Mesenchymal stem cell (in vitro differentiated cells and primary cell): ENCODE measurements at regions not wholly inside any gene's neighbourhood (a gene's known extent, or its start where the extent isn't known, plus 50 kb on each side); places are given as distances from the start of the nearest gene placed in this dataset.

Experiments used
- DNase-seq: peaks from one replicate; pipeline ENCODE4 v3.0.0-alpha.2; 2013
- H2AFZ ChIP-seq: one replicate; pipeline ENCODE4 v1.6.1; 2013; ENCODE audit warnings: low read depth, mild to moderate bottlenecking, control low read depth, inconsistent platforms, low read length, moderate library complexity
- H2AK5ac ChIP-seq: 2 replicates; pipeline ENCODE4 v1.6.1; 2013; ENCODE audit warnings: low read length, moderate library complexity, mild to moderate bottlenecking, inconsistent platforms; ENCODE audit not compliant: severe bottlenecking
- H2BK120ac ChIP-seq: one replicate; pipeline ENCODE4 v1.6.1; 2013; ENCODE audit warnings: low read depth, mild to moderate bottlenecking, inconsistent platforms, low read length, moderate library complexity
- H2BK12ac ChIP-seq, 2 experiments: one replicate each; pipeline ENCODE4 v1.6.1; 2013; ENCODE audit warnings: inconsistent platforms in 2 of 2, low read length in 2 of 2, mild to moderate bottlenecking in 2 of 2, moderate library complexity in 2 of 2, control low read depth in 1 of 2
- H2BK15ac ChIP-seq: one replicate; pipeline ENCODE4 v1.6.1; 2013; ENCODE audit warnings: mild to moderate bottlenecking, low read depth, inconsistent platforms; ENCODE audit not compliant: poor library complexity, severe bottlenecking
- H2BK5ac ChIP-seq: 2 replicates; pipeline ENCODE4 v1.6.1; 2013; ENCODE audit warnings: low read depth, mild to moderate bottlenecking, low read length, control low read depth, inconsistent platforms; ENCODE audit not compliant: poor library complexity, severe bottlenecking
- H3K14ac ChIP-seq, 2 experiments: one replicate each; pipeline ENCODE4 v1.6.1; 2013; ENCODE audit warnings: inconsistent platforms in 2 of 2, low read length in 2 of 2, control low read depth in 1 of 2, mild to moderate bottlenecking in 1 of 2, moderate library complexity in 1 of 2
- H3K18ac ChIP-seq, 2 experiments: one replicate each; pipeline ENCODE4 v1.6.1; 2013; ENCODE audit warnings: inconsistent platforms in 2 of 2, low read length in 2 of 2, control low read depth in 1 of 2, low read depth in 1 of 2, mild to moderate bottlenecking in 1 of 2
- H3K23ac ChIP-seq, 2 experiments: one replicate each; pipeline ENCODE4 v1.6.1; 2013; ENCODE audit warnings: inconsistent platforms in 2 of 2, low read length in 2 of 2, mild to moderate bottlenecking in 2 of 2, moderate library complexity in 2 of 2, control low read depth in 1 of 2
- H3K27ac ChIP-seq: 2 replicates; pipeline ENCODE4 v1.5.1; 2013; ENCODE audit warnings: mild to moderate bottlenecking, moderate library complexity, low read length, control low read depth, inconsistent platforms; ENCODE audit not compliant: poor library complexity, severe bottlenecking
- H3K27me3 ChIP-seq, 2 experiments: 2 replicates each; pipeline versions ENCODE4 v1.6.1 to v1.7.0; 2013; ENCODE audit warnings: low read length in 2 of 2, mild to moderate bottlenecking in 2 of 2, moderate library complexity in 2 of 2, control low read depth in 1 of 2, inconsistent platforms in 1 of 2; ENCODE audit not compliant: control insufficient read depth in 1 of 2, insufficient read depth in 1 of 2
- H3K36me3 ChIP-seq, 2 experiments: 2 replicates each; pipeline versions ENCODE4 v1.6.1 to v1.7.0; 2013; ENCODE audit warnings: low read length in 2 of 2, control low read depth in 1 of 2, inconsistent platforms in 1 of 2, low read depth in 1 of 2, mild to moderate bottlenecking in 1 of 2; ENCODE audit not compliant: insufficient read depth in 2 of 2, control insufficient read depth in 1 of 2
- H3K4ac ChIP-seq, 2 experiments: one replicate each; pipeline ENCODE4 v1.6.1; 2013; ENCODE audit warnings: inconsistent platforms in 2 of 2, low read length in 2 of 2, mild to moderate bottlenecking in 2 of 2, moderate library complexity in 2 of 2, control low read depth in 1 of 2, low read depth in 1 of 2
- H3K4me1 ChIP-seq: 2 replicates; pipeline ENCODE4 v1.6.1; 2013; ENCODE audit warnings: low read depth, low read length, control low read depth; ENCODE audit not compliant: control insufficient read depth, insufficient read depth
- H3K4me2 ChIP-seq: 2 replicates; pipeline ENCODE4 v1.6.1; 2013; ENCODE audit warnings: low read length, mild to moderate bottlenecking, inconsistent platforms; ENCODE audit not compliant: poor library complexity, severe bottlenecking
- H3K4me3 ChIP-seq, 2 experiments: 2 replicates each; pipeline versions ENCODE4 v1.5.1 to v1.7.0; 2013; ENCODE audit warnings: low read length in 2 of 2, mild to moderate bottlenecking in 2 of 2, control low read depth in 1 of 2, low read depth in 1 of 2; ENCODE audit not compliant: insufficient read depth in 1 of 2
- H3K79me1 ChIP-seq: replicated peaks from 2 replicates; pipeline ENCODE4 v1.6.1; 2013; ENCODE audit warnings: mild to moderate bottlenecking, control low read depth, low read length, inconsistent platforms; ENCODE audit not compliant: poor library complexity, severe bottlenecking
- H3K9ac ChIP-seq: 2 replicates; pipeline ENCODE4 v1.7.0; 2013; ENCODE audit warnings: mild to moderate bottlenecking, low read length, moderate library complexity
- H3K9me3 ChIP-seq: 2 replicates; pipeline ENCODE4 v1.7.0; 2013; ENCODE audit warnings: mild to moderate bottlenecking, low read length; ENCODE audit not compliant: control insufficient read depth
- H4K8ac ChIP-seq: one replicate; pipeline ENCODE4 v1.6.1; 2013; ENCODE audit warnings: inconsistent platforms, mild to moderate bottlenecking, low read length, moderate library complexity
- H4K91ac ChIP-seq: one replicate; pipeline ENCODE4 v1.6.1; 2013; ENCODE audit warnings: mild to moderate bottlenecking, low read length, inconsistent platforms
- WGBS: methylation state at CpG from one replicate; pipeline ENCODE4 v1.1.7; 2013; ENCODE audit warnings: mixed read lengths; 5-methylcytosine and 5-hydroxymethylcytosine counted together

DNA sequence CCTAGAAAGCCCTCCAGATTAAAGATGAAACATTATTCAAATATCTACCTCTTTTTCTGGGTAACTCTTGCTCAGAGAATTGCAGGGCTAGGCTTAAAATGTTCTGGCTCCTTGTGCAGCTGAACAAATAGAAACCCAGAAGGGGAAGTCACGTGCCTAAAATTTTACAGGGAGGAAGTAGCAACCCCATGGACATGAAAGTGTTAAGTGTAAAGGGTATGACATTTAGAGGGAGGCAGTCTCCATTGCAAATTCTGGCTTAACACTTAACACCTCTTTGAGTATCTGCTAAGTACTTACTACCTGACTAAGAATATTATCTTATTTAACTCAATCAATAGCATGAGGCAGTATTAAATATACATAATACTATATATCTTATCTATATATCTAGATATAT, 376.1 kb upstream of the ERCC4 start:
- no peak overlapping the region for H4K91ac ChIP-seq
- H3K14ac ChIP-seq: no peak overlapping the region
- no peak overlapping the region for H3K4ac ChIP-seq
- H3K9ac ChIP-seq: no peak overlapping the region
- no peak for DNase-seq
- no peak overlapping the region for H2AFZ ChIP-seq
- no peak overlapping the region for H3K27ac ChIP-seq
- H4K8ac ChIP-seq: no peak overlapping the region
- no peak overlapping the region for H3K4me2 ChIP-seq
- H3K23ac ChIP-seq: no peak overlapping the region
- WGBS: 50% methylated on average over 1 of the region's 1 CpG
- no peaks in the 10 kb centered on the region for H3K79me1 ChIP-seq
- H2BK15ac ChIP-seq: no peak overlapping the region
- H3K4me3 ChIP-seq: no peak overlapping the region
- no peak overlapping the region for H2BK120ac ChIP-seq
- no peaks in the 10 kb centered on the region for H3K27me3 ChIP-seq
- no peak overlapping the region for H2BK5ac ChIP-seq
- no peaks in the 10 kb centered on the region for H3K36me3 ChIP-seq
- H2AK5ac ChIP-seq: no peak overlapping the region
- no peak overlapping the region for H2BK12ac ChIP-seq
- H3K4me1 ChIP-seq: no peaks in the 10 kb centered on the region
- peaks cover 7% of the 10 kb centered on the region for H3K9me3 ChIP-seq
- no peak overlapping the region for H3K18ac ChIP-seq

DNA sequence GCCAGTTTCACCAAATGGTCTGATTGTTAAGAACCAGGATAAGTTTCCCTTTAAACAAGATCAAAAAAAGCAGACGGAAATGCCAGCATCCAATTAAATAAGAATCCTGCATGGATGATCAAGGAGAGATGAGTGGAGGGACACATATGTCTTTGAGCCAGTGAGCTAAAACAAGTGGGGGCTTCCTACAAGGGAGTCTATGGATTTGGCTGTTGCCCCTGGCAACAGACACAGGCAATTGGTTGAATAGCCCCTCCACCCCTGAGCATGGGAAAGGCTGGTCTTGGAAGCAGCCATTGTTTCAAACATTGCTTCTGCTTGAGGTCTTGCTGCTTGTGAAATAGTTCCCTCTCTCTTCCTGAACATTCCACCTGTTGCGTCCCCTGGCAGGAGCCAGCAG, 374.7 kb upstream of the ERCC4 start:
- Histone ChIP-seq H2BK120ac (no peak overlapping the region), H3K9ac (no peak overlapping the region), H3K14ac (no peak overlapping the region), H3K27me3 (no peaks in the 10 kb centered on the region), H3K27ac (no peak overlapping the region), H3K23ac (no peak overlapping the region), H3K4ac (no peak overlapping the region), H4K91ac (no peak overlapping the region), H3K79me1 (no peaks in the 10 kb centered on the region), H3K4me3 (no peak overlapping the region), H2AK5ac (no peak overlapping the region), H3K9me3 (no peaks in the 10 kb centered on the region), H2BK15ac (no peak overlapping the region), H3K4me1 (no peaks in the 10 kb centered on the region), H4K8ac (no peak overlapping the region), H2BK12ac (no peak overlapping the region), H3K18ac (no peak overlapping the region), H3K4me2 (no peak overlapping the region), H3K36me3 (no peaks in the 10 kb centered on the region), H2AFZ (no peak overlapping the region), H2BK5ac (no peak overlapping the region)
- WGBS: 93% methylated on average over 2 of the region's 2 CpGs
- no peak for DNase-seq

DNA sequence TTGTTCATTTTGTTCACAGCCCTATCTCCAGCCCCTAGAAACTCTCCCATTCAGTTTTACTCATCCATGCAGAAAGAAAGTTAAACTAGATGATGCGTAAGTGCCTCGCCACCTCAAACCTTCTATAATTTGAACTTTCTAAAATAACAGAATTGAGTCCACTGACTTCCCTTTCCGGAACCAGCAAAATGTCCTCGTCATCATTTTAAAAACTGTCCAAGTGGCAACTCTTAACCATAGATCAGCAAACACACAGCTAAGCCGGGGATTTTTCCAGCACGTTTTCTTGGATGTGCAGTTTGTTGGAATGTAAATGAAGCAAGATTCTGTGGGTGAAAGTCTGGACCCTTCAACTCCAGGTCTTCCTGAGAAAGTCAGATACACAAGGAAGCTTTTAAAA, 369.7 kb upstream of the ERCC4 start:
- Histone ChIP-seq H3K27ac (no peak overlapping the region), H2BK15ac (no peak overlapping the region), H2BK12ac (no peak overlapping the region), H3K79me1 (no peaks in the 10 kb centered on the region), H3K9me3 (no peaks in the 10 kb centered on the region), H3K4ac (no peak overlapping the region), H3K4me2 (no peak overlapping the region), H3K4me3 (no peak overlapping the region), H3K18ac (no peak overlapping the region), H3K14ac (no peak overlapping the region), H3K36me3 (no peaks in the 10 kb centered on the region), H3K23ac (no peak overlapping the region), H3K27me3 (no peaks in the 10 kb centered on the region), H4K8ac (no peak overlapping the region), H2AK5ac (no peak overlapping the region), H4K91ac (no peak overlapping the region), H3K9ac (no peak overlapping the region), H2BK120ac (no peak overlapping the region), H2BK5ac (no peak overlapping the region), H3K4me1 (no peaks in the 10 kb centered on the region), H2AFZ (no peak overlapping the region)
- DNase-seq: no peak
- 79% methylated on average over 4 of the region's 6 CpGs for WGBS

- no peak for DNase-seq
- no peak overlapping the region for H3K4me2 ChIP-seq
- no peak overlapping the region for H3K4ac ChIP-seq
- no peaks in the 10 kb centered on the region for H3K4me1 ChIP-seq
- H4K91ac ChIP-seq: no peak overlapping the region
- no peak overlapping the region for H2AFZ ChIP-seq
- H2BK15ac ChIP-seq: no peak overlapping the region
- H2AK5ac ChIP-seq: no peak overlapping the region
- no peak overlapping the region for H3K27ac ChIP-seq
- H2BK5ac ChIP-seq: no peak overlapping the region
- no peak overlapping the region for H3K4me3 ChIP-seq
- H2BK12ac ChIP-seq: no peak overlapping the region
- no peak overlapping the region for H3K18ac ChIP-seq
- H3K36me3 ChIP-seq: no peaks in the 10 kb centered on the region
- H3K14ac ChIP-seq: no peak overlapping the region
- H3K23ac ChIP-seq: no peak overlapping the region
- 61% methylated on average over 15 of the region's 15 CpGs for WGBS
- H3K9me3 ChIP-seq: no peaks in the 10 kb centered on the region
- H3K79me1 ChIP-seq: no peaks in the 10 kb centered on the region
- H4K8ac ChIP-seq: no peak overlapping the region
- no peak overlapping the region for H3K9ac ChIP-seq
- no peaks in the 10 kb centered on the region for H3K27me3 ChIP-seq
- H2BK120ac ChIP-seq: no peak overlapping the region
These were observed 367.6 kb upstream of the ERCC4 start for GRCh38 chr16:13552062-13552959.
